HG03354 (cell line): ENCODE measurements at regions not wholly inside any gene's neighbourhood (a gene's known extent, or its start where the extent isn't known, plus 50 kb on each side); places are given as distances from the start of the nearest gene placed in this dataset.

Experiments
- ATAC-seq: cut with Tn5 transposase; IDR thresholded peaks from one replicate; pipeline ENCODE4 v1.9.1; 2021; ENCODE audit warnings: mild to moderate bottlenecking; ENCODE audit not compliant: unreplicated experiment, poor library complexity, severe bottlenecking

- ATAC-seq, result no peak
Measured at GRCh38 chr1:119294199-119294598, 74.4 kb upstream of the HAO2 start.

GRCh38 chr1:119294722-119295121 is 73.9 kb upstream of the HAO2 start:
- ATAC-seq, result no peak

GRCh38 chr1:119298687-119299303 is 69.8 kb upstream of the HAO2 start:
- no peak for ATAC-seq

- no peak for ATAC-seq
Measured at GRCh38 chr1:119302011-119302410, 66.6 kb upstream of the HAO2 start.

- ATAC-seq, result no peak
Measured at GRCh38 chr1:119308130-119308700, 60.4 kb upstream of the HAO2 start.

- no peak for ATAC-seq
Measured at GRCh38 chr1:119308806-119309205, 59.8 kb upstream of the HAO2 start.

- ATAC-seq, result no peak
Measured at GRCh38 chr1:119310301-119310700, 58.3 kb upstream of the HAO2 start.

- no peak for ATAC-seq
Measured at GRCh38 chr1:119312500-119312899, 56.1 kb upstream of the HAO2 start.

- ATAC-seq, result no peak
Measured at GRCh38 chr1:119314001-119314796, 54.4 kb upstream of the HAO2 start.

- no peak for ATAC-seq
Measured at GRCh38 chr1:119316870-119317416, 51.6 kb upstream of the HAO2 start.

- ATAC-seq, result peak; percentile 67
Measured at GRCh38 chr1:119318466-119319309, 49.9 kb upstream of the HAO2 start.
